ENCODE measurements at regions not wholly inside any gene's neighbourhood (a gene's known extent, or its start where the extent isn't known, plus 50 kb on each side); places are given as distances from the start of the nearest gene placed in this dataset.

- TF ChIP-seq CTCF (IDR thresholded peaks at IDR 0.05) (no peak), POLR2A (IDR thresholded peaks at IDR 0.05; ENCODE audit: low read depth) (no peak), POLR2AphosphoS5 (IDR thresholded peaks at IDR 0.05) (no peak)
Measured at GRCh38 chr6:14274016-14274415, 156.4 kb downstream of the CD83 start.
